ENCODE measurements at regions not wholly inside any gene's neighbourhood (a gene's known extent, or its start where the extent isn't known, plus 50 kb on each side); places are given as distances from the start of the nearest gene placed in this dataset.

DNA sequence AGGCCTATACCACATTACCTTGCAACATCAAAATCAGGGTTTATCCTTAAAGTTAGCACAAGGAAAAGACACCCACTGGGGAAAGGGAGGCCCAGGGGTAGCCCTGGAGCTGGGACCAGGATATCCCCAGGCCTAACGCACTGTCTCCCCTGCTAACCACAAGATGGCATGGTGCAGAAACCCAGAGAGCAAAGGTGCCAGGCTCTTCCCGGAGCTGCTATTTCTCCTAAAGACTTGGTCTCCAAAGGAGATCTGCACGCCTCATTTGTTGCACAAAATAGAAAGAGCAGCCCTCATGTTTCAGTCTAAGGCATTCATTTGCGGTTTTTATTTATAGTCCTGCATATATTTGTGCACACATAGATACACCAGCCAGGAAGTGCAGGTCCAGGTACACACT lies 408.6 kb downstream of the SOX9 start:
- DNase-seq (no peak), ATAC-seq (ENCODE audit: low FRiP score) (no peak)
- 78 to 84% methylated on average over 4 of the region's 4 CpGs for WGBS, 2 donors
- intact Hi-C loops (cut with DNase I): no loop called here
- Histone ChIP-seq H3K27ac (ENCODE audit: low read depth in 1 of 2, low read length in 2 of 2) (no peak overlapping the region), H3K4me3 (ENCODE audit: low read length in 2 of 2) (no peak overlapping the region), H3K36me3 (ENCODE audit: control insufficient read depth in 1 of 2, insufficient read depth in 2 of 2, low read length in 1 of 2) (no peaks in the 10 kb centered on the region), H3K4me1 (ENCODE audit: control insufficient read depth in 1 of 2, insufficient read depth in 2 of 2, low read length in 2 of 2) (peaks cover 2 to 4% of the 10 kb centered on the region in 2 donors), H3K27me3 (ENCODE audit: control insufficient read depth in 1 of 2, insufficient read depth in 2 of 2, low read length in 1 of 2) (no peaks in the 10 kb centered on the region), H3K9me3 (ENCODE audit: control insufficient read depth, low read length) (no peaks in the 10 kb centered on the region)

DNA sequence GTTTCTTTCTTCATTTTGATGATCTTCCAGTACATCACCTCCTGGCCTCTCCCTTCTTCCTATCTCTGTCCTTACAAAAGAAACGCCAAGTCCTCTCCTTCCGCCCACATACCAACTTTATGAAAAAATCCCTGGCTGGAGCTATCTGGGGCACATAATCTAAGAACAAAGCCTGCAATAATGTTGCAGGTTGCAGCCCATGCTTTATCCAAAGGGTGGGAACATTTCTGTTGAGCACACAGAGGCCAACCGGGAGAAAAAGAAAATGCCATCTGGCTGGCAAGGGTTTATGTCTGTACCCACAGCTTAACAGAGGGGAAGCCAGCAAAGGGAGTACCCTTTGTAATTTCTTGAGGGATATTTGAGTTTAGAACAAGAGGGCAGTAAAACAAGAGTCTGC lies 409.6 kb downstream of the SOX9 start:
- intact Hi-C loops (cut with DNase I): no loop called here
- Histone ChIP-seq H3K27ac (ENCODE audit: low read depth in 1 of 2, low read length in 2 of 2) (no peak overlapping the region), H3K9me3 (ENCODE audit: control insufficient read depth, low read length) (peaks cover 1% of the 10 kb centered on the region), H3K4me1 (ENCODE audit: control insufficient read depth in 1 of 2, insufficient read depth in 2 of 2, low read length in 2 of 2) (peaks cover under 1 to 1% of the 10 kb centered on the region in 2 donors), H3K4me3 (ENCODE audit: low read length in 2 of 2) (no peak overlapping the region), H3K36me3 (ENCODE audit: control insufficient read depth in 1 of 2, insufficient read depth in 2 of 2, low read length in 1 of 2) (no peaks in the 10 kb centered on the region), H3K27me3 (ENCODE audit: control insufficient read depth in 1 of 2, insufficient read depth in 2 of 2, low read length in 1 of 2) (no peaks in the 10 kb centered on the region)
- WGBS, 2 donors: 39 to 47% methylated on average over 3 of the region's 3 CpGs
- DNase-seq (no peak), ATAC-seq (ENCODE audit: low FRiP score) (no peak)

DNA sequence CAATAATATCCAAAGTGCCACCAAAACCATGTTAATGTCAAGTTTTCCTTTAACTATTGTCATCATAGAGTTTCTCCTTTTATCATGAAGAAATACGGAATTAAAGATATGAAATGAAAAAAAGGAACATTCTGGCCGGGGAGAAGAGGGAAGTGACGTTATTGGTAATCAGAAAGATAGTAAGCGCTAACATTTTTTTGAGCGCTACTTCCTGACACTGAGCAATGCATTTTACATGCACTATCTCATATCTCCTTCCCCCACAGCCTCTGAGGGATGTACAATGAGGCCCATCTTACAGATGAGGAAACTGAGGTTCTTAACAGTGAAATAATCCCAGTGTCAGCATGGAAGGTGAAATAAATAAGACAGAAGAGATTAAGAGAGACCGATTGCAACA lies 410.9 kb downstream of the SOX9 start:
- intact Hi-C loops (cut with DNase I): no loop called here
- peaks cover 1% of the 10 kb centered on the region for H3K9me3 ChIP-seq (ENCODE audit: control insufficient read depth, low read length)
- no peak for ATAC-seq (ENCODE audit: low FRiP score)
- no peak overlapping the region for H3K27ac ChIP-seq (ENCODE audit: low read depth in 1 of 2, low read length in 2 of 2)
- 89 to 90% methylated on average over 6 of the region's 6 CpGs for WGBS, 2 donors
- H3K36me3 ChIP-seq (ENCODE audit: control insufficient read depth in 1 of 2, insufficient read depth in 2 of 2, low read length in 1 of 2): no peaks in the 10 kb centered on the region
- H3K4me3 ChIP-seq (ENCODE audit: low read length in 2 of 2): no peak overlapping the region
- no peak for DNase-seq
- no peaks in the 10 kb centered on the region for H3K4me1 ChIP-seq (ENCODE audit: control insufficient read depth in 1 of 2, insufficient read depth in 2 of 2, low read length in 2 of 2)
- no peaks in the 10 kb centered on the region for H3K27me3 ChIP-seq (ENCODE audit: control insufficient read depth in 1 of 2, insufficient read depth in 2 of 2, low read length in 1 of 2)

DNA sequence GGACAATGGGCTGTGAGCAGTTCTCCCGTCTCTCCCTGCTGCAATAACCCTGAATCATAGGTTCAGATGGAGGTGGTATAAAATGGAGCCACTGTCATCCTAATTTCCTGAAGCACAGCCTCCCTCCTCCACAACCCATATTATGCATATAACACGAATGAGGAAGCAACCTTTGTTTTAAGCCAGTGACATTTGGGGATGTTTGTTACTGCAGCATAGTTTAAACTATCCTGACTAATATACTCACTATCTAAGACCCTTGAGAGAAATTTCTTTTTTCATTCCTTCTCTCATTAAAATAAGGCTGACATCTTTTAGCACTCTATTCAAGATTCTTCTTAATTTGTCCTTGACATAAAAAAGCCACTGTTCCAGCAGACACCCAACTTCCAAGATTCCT lies 413.4 kb downstream of the SOX9 start:
- H3K4me3 ChIP-seq (ENCODE audit: low read length in 2 of 2): no peak overlapping the region
- no peak overlapping the region for H3K27ac ChIP-seq (ENCODE audit: low read depth in 1 of 2, low read length in 2 of 2)
- DNase-seq (no peak), ATAC-seq (ENCODE audit: low FRiP score) (no peak)
- H3K27me3 ChIP-seq (ENCODE audit: control insufficient read depth in 1 of 2, insufficient read depth in 2 of 2, low read length in 1 of 2): no peaks in the 10 kb centered on the region
- intact Hi-C loops (cut with DNase I): no loop called here
- no peaks in the 10 kb centered on the region for H3K4me1 ChIP-seq (ENCODE audit: control insufficient read depth in 1 of 2, insufficient read depth in 2 of 2, low read length in 2 of 2)
- H3K36me3 ChIP-seq (ENCODE audit: control insufficient read depth in 1 of 2, insufficient read depth in 2 of 2, low read length in 1 of 2): no peaks in the 10 kb centered on the region
- 96 to 97% methylated on average over 2 of the region's 2 CpGs for WGBS, 2 donors
- peaks cover 1% of the 10 kb centered on the region for H3K9me3 ChIP-seq (ENCODE audit: control insufficient read depth, low read length)

DNA sequence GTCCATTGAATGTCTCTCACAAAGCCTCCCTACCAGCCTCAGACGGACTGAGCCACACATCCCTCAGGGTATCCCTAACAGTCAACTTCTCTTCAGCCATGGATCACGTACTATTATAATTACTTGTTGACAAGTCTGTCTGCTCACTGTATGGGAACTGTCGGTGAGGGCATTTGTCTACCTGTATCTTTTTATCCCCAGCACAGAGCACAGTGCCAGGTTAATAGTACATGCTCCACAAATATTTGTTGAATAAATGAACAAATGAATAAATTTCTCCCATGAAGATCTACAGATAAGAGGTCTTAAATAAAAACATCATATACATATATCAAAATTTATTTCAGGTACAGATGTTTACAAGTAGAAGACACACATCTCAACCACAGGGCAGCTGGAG lies 414.0 kb downstream of the SOX9 start:
- DNase-seq: no peak
- ATAC-seq (ENCODE audit: low FRiP score): no peak
- H3K36me3 ChIP-seq (ENCODE audit: control insufficient read depth in 1 of 2, insufficient read depth in 2 of 2, low read length in 1 of 2): no peaks in the 10 kb centered on the region
- H3K4me3 ChIP-seq (ENCODE audit: low read length in 2 of 2): no peak overlapping the region
- H3K27me3 ChIP-seq (ENCODE audit: control insufficient read depth in 1 of 2, insufficient read depth in 2 of 2, low read length in 1 of 2): no peaks in the 10 kb centered on the region
- H3K27ac ChIP-seq (ENCODE audit: low read depth in 1 of 2, low read length in 2 of 2): no peak overlapping the region
- WGBS, 2 donors: 94 to 95% methylated on average over 3 of the region's 3 CpGs
- peaks cover 1% of the 10 kb centered on the region for H3K9me3 ChIP-seq (ENCODE audit: control insufficient read depth, low read length)
- no peaks in the 10 kb centered on the region for H3K4me1 ChIP-seq (ENCODE audit: control insufficient read depth in 1 of 2, insufficient read depth in 2 of 2, low read length in 2 of 2)
- intact Hi-C loops (cut with DNase I): no loop called here

DNA sequence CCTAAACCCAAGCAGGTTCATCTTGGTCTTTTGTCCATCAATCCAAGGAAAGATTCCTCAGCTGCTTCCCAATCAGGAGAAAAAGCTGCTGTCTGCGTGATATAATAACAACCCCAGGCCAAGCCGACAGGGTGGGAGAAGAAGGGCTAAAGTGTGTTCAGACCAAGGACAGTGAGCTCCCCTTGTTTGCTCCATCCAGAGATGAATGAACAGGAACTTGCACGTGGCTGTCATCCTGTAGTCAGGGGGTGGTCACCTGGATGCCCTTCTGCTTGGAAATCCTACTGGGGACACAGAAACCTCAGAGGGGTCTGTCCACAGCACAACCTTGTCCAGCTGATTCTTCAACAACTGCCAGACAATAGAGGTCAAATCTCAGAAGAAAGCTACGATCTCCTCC lies 414.5 kb downstream of the SOX9 start:
- Histone ChIP-seq H3K27me3 (ENCODE audit: control insufficient read depth in 1 of 2, insufficient read depth in 2 of 2, low read length in 1 of 2) (no peaks in the 10 kb centered on the region), H3K9me3 (ENCODE audit: control insufficient read depth, low read length) (peaks cover 1% of the 10 kb centered on the region), H3K4me1 (ENCODE audit: control insufficient read depth in 1 of 2, insufficient read depth in 2 of 2, low read length in 2 of 2) (no peaks in the 10 kb centered on the region), H3K27ac (ENCODE audit: low read depth in 1 of 2, low read length in 2 of 2) (no peak overlapping the region), H3K4me3 (ENCODE audit: low read length in 2 of 2) (no peak overlapping the region), H3K36me3 (ENCODE audit: control insufficient read depth in 1 of 2, insufficient read depth in 2 of 2, low read length in 1 of 2) (no peaks in the 10 kb centered on the region)
- WGBS, 2 donors: 84 to 90% methylated on average over 4 of the region's 4 CpGs
- no peak for DNase-seq
- ATAC-seq (ENCODE audit: low FRiP score): no peak
- intact Hi-C loops (cut with DNase I): no loop called here

DNA sequence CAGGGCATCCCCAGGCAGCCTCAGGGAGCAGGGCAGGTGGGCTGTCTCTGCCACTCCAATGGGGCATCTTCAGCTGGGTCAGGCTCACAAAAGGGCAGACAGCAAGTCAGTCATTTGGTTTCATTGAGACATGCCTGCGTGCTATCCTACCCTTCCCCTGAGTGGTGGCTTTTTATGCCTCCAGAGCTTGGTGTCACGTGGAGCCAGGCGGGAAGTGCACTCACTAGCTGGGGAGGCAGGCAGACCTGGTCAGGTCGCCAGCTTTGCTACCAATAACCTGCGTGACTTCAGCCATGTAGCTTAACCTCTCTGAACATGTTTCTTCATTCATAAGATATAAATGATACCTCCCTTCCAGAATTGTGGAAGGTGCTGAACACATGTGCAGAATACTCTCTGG lies 415.0 kb downstream of the SOX9 start:
- H3K27ac ChIP-seq (ENCODE audit: low read depth in 1 of 2, low read length in 2 of 2): no peak overlapping the region
- intact Hi-C loops (cut with DNase I): no loop called here
- H3K4me1 ChIP-seq (ENCODE audit: control insufficient read depth in 1 of 2, insufficient read depth in 2 of 2, low read length in 2 of 2): no peaks in the 10 kb centered on the region
- no peaks in the 10 kb centered on the region for H3K27me3 ChIP-seq (ENCODE audit: control insufficient read depth in 1 of 2, insufficient read depth in 2 of 2, low read length in 1 of 2)
- no peaks in the 10 kb centered on the region for H3K36me3 ChIP-seq (ENCODE audit: control insufficient read depth in 1 of 2, insufficient read depth in 2 of 2, low read length in 1 of 2)
- DNase-seq: no peak
- H3K4me3 ChIP-seq (ENCODE audit: low read length in 2 of 2): no peak overlapping the region
- ATAC-seq (ENCODE audit: low FRiP score): no peak
- H3K9me3 ChIP-seq (ENCODE audit: control insufficient read depth, low read length): peaks cover 1% of the 10 kb centered on the region
- WGBS, 2 donors: 86 to 97% methylated on average over 5 of the region's 5 CpGs

DNA sequence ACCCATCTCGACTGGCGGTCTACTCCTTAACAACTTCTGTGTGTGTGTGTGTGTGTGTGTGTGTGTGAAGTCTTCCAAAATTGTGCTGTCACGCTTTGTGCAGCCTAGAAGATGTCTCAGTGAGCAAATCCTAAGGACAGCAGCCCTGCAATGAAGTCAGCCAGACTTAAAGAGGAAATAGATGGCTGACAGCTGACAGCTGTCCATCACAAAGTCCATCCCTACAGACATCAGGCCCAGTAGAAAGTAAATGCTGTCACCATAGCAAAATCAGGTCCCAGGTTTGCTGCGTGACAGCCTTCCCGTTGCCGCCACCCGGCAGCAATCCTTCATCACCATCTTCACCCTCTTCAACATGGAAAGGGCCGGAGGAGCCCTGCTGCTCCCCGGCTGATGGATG lies 416.0 kb downstream of the SOX9 start:
- Histone ChIP-seq H3K9me3 (ENCODE audit: control insufficient read depth, low read length) (peaks cover 1% of the 10 kb centered on the region), H3K4me3 (ENCODE audit: low read length in 2 of 2) (no peak overlapping the region), H3K4me1 (ENCODE audit: control insufficient read depth in 1 of 2, insufficient read depth in 2 of 2, low read length in 2 of 2) (no peaks in the 10 kb centered on the region), H3K27ac (ENCODE audit: low read depth in 1 of 2, low read length in 2 of 2) (no peak overlapping the region), H3K36me3 (ENCODE audit: control insufficient read depth in 1 of 2, insufficient read depth in 2 of 2, low read length in 1 of 2) (no peaks in the 10 kb centered on the region), H3K27me3 (ENCODE audit: control insufficient read depth in 1 of 2, insufficient read depth in 2 of 2, low read length in 1 of 2) (no peaks in the 10 kb centered on the region)
- intact Hi-C loops (cut with DNase I): no loop called here
- ATAC-seq (ENCODE audit: low FRiP score): no peak
- 92 to 93% methylated on average over 9 of the region's 9 CpGs for WGBS, 2 donors
- DNase-seq: no peak

DNA sequence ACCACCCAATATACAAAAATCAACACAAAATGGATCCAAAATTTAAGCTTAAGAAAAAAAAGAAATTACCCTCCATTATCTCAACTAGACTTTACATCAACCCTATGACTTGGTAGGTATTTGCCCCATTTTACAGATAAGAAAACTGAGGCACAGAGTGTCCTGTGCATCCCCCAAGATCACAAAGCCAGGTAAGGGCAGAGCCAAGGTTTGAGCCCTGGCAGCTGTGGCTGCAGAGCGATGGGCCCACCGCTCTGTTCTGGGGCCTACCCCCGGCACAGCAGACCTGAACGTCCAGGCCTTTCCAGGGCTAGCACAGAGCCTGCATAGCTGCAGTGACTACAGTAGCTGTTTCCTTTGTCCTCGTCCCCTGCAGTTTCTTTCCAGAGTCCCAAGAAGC lies 417.6 kb downstream of the SOX9 start:
- intact Hi-C loops (cut with DNase I): no loop called here

More for the DNA sequence above, 417.6 kb downstream of the SOX9 start:
- ATAC-seq (ENCODE audit: low FRiP score): no peak
- 92 to 94% methylated on average over 5 of the region's 5 CpGs for WGBS, 2 donors
- Histone ChIP-seq H3K27ac (ENCODE audit: low read depth in 1 of 2, low read length in 2 of 2) (no peak overlapping the region), H3K27me3 (ENCODE audit: control insufficient read depth in 1 of 2, insufficient read depth in 2 of 2, low read length in 1 of 2) (no peaks in the 10 kb centered on the region), H3K36me3 (ENCODE audit: control insufficient read depth in 1 of 2, insufficient read depth in 2 of 2, low read length in 1 of 2) (no peaks in the 10 kb centered on the region), H3K4me3 (ENCODE audit: low read length in 2 of 2) (no peak overlapping the region), H3K4me1 (ENCODE audit: control insufficient read depth in 1 of 2, insufficient read depth in 2 of 2, low read length in 2 of 2) (no peaks in the 10 kb centered on the region), H3K9me3 (ENCODE audit: control insufficient read depth, low read length) (peaks cover 1% of the 10 kb centered on the region)
- no peak for DNase-seq
